Astrocyte (in vitro differentiated cells and primary cell): ENCODE measurements at regions not wholly inside any gene's neighbourhood (a gene's known extent, or its start where the extent isn't known, plus 50 kb on each side); places are given as distances from the start of the nearest gene placed in this dataset.

Source experiments
- EZH2 ChIP-seq: IDR thresholded peaks from 2 replicates; pipeline ENCODE4 v1.6.1; 2012; ENCODE audit warnings: mild to moderate bottlenecking, low read length, inconsistent platforms; ENCODE audit not compliant: insufficient read depth
- TF ChIP-seq, protein P1 (sequence below): IDR thresholded peaks from 2 replicates; pipeline ENCODE4 v1.5.1; 2011; ENCODE audit warnings: low read depth, mild to moderate bottlenecking, inconsistent platforms, low read length, moderate library complexity; ENCODE audit not compliant: insufficient read depth

DNA sequence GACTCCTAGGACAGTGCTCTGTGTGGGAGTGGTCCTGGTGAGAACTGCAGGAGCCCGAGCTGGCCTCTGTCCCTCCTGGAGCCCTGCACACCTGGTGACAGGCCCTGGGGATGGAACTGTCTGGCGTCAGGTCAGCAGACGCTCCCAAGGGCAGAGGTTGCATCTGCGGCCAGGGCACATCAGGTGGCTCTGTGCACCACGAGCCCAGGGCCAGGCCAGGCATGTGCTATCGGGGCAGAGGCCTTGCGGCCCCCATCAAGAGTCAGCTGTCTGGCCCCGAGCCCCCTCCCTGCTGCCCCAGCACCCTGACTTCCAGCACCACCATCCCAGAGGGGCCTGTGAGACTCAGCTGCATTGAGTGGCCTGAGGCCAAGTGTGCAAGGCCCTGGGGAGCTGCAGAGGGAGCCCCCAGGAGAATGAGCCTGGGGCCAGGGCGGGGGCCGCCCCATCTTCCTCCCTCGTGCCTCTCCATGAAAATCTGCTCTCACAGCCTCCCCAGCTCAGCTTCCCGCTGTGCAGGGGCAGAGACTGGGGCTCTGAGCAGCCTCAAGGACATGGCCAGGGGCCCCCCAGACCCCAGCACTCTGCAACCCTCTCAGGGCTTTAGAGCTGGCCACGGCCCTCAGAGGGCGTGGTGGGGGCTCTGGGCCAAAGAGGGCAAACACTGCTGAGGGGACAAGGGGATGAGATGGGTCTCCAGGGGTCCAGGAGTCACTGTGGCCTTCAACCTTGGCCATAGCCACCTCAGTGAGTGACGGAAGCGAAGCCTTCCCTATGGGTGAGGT lies 56.4 kb downstream of the RTL6 start:
- TF ChIP-seq, protein P1, sequence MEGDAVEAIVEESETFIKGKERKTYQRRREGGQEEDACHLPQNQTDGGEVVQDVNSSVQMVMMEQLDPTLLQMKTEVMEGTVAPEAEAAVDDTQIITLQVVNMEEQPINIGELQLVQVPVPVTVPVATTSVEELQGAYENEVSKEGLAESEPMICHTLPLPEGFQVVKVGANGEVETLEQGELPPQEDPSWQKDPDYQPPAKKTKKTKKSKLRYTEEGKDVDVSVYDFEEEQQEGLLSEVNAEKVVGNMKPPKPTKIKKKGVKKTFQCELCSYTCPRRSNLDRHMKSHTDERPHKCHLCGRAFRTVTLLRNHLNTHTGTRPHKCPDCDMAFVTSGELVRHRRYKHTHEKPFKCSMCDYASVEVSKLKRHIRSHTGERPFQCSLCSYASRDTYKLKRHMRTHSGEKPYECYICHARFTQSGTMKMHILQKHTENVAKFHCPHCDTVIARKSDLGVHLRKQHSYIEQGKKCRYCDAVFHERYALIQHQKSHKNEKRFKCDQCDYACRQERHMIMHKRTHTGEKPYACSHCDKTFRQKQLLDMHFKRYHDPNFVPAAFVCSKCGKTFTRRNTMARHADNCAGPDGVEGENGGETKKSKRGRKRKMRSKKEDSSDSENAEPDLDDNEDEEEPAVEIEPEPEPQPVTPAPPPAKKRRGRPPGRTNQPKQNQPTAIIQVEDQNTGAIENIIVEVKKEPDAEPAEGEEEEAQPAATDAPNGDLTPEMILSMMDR, result no peak
- TF ChIP-seq EZH2, result no peak
